ENCODE measurements at regions not wholly inside any gene's neighbourhood (a gene's known extent, or its start where the extent isn't known, plus 50 kb on each side); places are given as distances from the start of the nearest gene placed in this dataset.

- no peak overlapping the region for H2BK120ac ChIP-seq (ENCODE audit: low read depth, low read length)
- intact Hi-C loops (cut with micrococcal nuclease): no loop called here
- POLR2A ChIA-PET (ENCODE audit: unreplicated experiment): no interaction called here
These were observed 131.0 kb downstream of the RPLP1 start for GRCh38 chr15:69583626-69584025.

More at GRCh38 chr15:69583626-69584025, 131.0 kb downstream of the RPLP1 start:
- WGBS, 2 experiments (ENCODE audit: extremely low coverage in 2 of 2, insufficient read length in 1 of 2): no CpG with 5 or more reads among the region's 3 CpGs
- Histone ChIP-seq H2BK5ac (ENCODE audit: low read depth, low read length, poor library complexity, severe bottlenecking) (no peak overlapping the region), H3K27ac (ENCODE audit: insufficient read depth, low read length) (no peak overlapping the region), H4K8ac (ENCODE audit: low read depth in 2 of 2, low read length in 2 of 2) (no peak overlapping the region), H3K4ac (ENCODE audit: low read depth, low read length) (no peak overlapping the region), H3K4me1 (ENCODE audit: control insufficient read depth, insufficient read depth, low read length) (no peaks in the 10 kb centered on the region), H3K14ac (replicated peaks; ENCODE audit: low read depth, low read length) (no peak overlapping the region), H3K9ac (ENCODE audit: low read depth, low read length) (no peak overlapping the region), H3K9me3 (ENCODE audit: control insufficient read depth, insufficient read depth, low read length) (peaks cover 3% of the 10 kb centered on the region), H3K23ac (ENCODE audit: low read depth, low read length) (no peak overlapping the region), H3K36me3 (ENCODE audit: control insufficient read depth, insufficient read depth, low read length) (no peaks in the 10 kb centered on the region), H2AK9ac (replicated peaks; ENCODE audit: low read depth, low read length, poor library complexity) (no peak overlapping the region), H3K79me1 (ENCODE audit: low read depth in 1 of 2, low read length in 2 of 2) (no peaks in the 10 kb centered on the region), H3K4me2 (ENCODE audit: low read depth, low read length) (no peak overlapping the region), H4K5ac (ENCODE audit: low read depth, low read length) (no peak overlapping the region), H2AK5ac (ENCODE audit: low read depth, low read length) (no peak overlapping the region), H3K27me3 (ENCODE audit: control insufficient read depth, insufficient read depth, low read length) (peaks cover 60% of the 10 kb centered on the region), H3K56ac (ENCODE audit: extremely low read depth, insufficient read depth, low read length) (no peak overlapping the region), H2AFZ (replicated peaks; ENCODE audit: low read length, poor library complexity) (no peak overlapping the region), H3K4me3 (ENCODE audit: insufficient read depth, low read depth, low read length) (no peak overlapping the region), H4K91ac (ENCODE audit: insufficient read depth, low read depth, low read length) (no peak overlapping the region), H3K18ac (ENCODE audit: low read depth, low read length) (no peak overlapping the region), H4K20me1 (ENCODE audit: insufficient read depth, low read length) (no peaks in the 10 kb centered on the region), H2BK15ac (ENCODE audit: low read depth, low read length) (no peak overlapping the region), H2BK20ac (ENCODE audit: low read depth, low read length) (no peak overlapping the region), H3K9me1 (ENCODE audit: insufficient read depth, low read length) (no peaks in the 10 kb centered on the region)
- TF ChIP-seq CTCF (conservative IDR thresholded peaks at IDR 0.05; ENCODE audit: low read depth, low read length) (no peak), FOS (IDR thresholded peaks at IDR 0.05; ENCODE audit: low read depth, low read length) (no peak), RFX5 (IDR thresholded peaks at IDR 0.05; ENCODE audit: low read depth, low read length) (no peak), ELK1 (IDR thresholded peaks at IDR 0.05; ENCODE audit: borderline replicate concordance, low read depth, low read length) (no peak), MAZ (IDR thresholded peaks at IDR 0.05; ENCODE audit: borderline replicate concordance, low read depth, low read length) (no peak), MAFK (IDR thresholded peaks at IDR 0.05; ENCODE audit: low read depth, low read length) (no peak), CHD1 (IDR thresholded peaks at IDR 0.05; ENCODE audit: low read depth, low read length) (no peak), POLR2A (IDR thresholded peaks at IDR 0.05; ENCODE audit: low read depth, low read length) (no peak), USF2 (IDR thresholded peaks at IDR 0.05; ENCODE audit: low read depth, low read length) (no peak), BHLHE40 (IDR thresholded peaks at IDR 0.05; ENCODE audit: low read depth, low read length) (no peak), CEBPB (IDR thresholded peaks at IDR 0.05; ENCODE audit: low read depth, low read length) (no peak), RAD21 (IDR thresholded peaks at IDR 0.05; ENCODE audit: low read length) (no peak)
- in situ Hi-C loops (cut with MboI; ENCODE audit: low sequenced_read_pairs) (no loop called here), dilution Hi-C loops (cut with HindIII; ENCODE audit: low sequenced_read_pairs, unreplicated experiment) (no loop called here)
- ATAC-seq (ENCODE audit: low read depth) (no peak), DNase-seq (no peak)
- no TSS peak for BruUV-seq (replicated peaks)
- CTCF ChIA-PET: interaction anchor here (0.6 kb wide), 1 partner anchor 904 kb away, joined by 3 read pairs; no protein-coding TSS in a partner anchor
